NCI-H1105 treated with DMSO at 0.1 percent for 48 hours (cell line): ENCODE measurements at regions not wholly inside any gene's neighbourhood (a gene's known extent, or its start where the extent isn't known, plus 50 kb on each side); places are given as distances from the start of the nearest gene placed in this dataset.

Experiments
- DNase-seq: peaks from one replicate; lab custom pipeline; 2025; lab: John Stamatoyannopoulos, UW

GRCh38 chr3:159845737-159846136, 142.9 kb upstream of the IL12A start:
- no peak for DNase-seq

GRCh38 chr3:159846255-159846654, 142.4 kb upstream of the IL12A start:
- peak; percentile 58 for DNase-seq

- no peak for DNase-seq
Measured at GRCh38 chr3:159848348-159849118, 140.1 kb upstream of the IL12A start.

- no peak for DNase-seq
Measured at GRCh38 chr3:159850481-159850880, 138.2 kb upstream of the IL12A start.

GRCh38 chr3:159852266-159852665, 136.4 kb upstream of the IL12A start:
- no peak for DNase-seq

GRCh38 chr3:159852821-159853505, 135.7 kb upstream of the IL12A start:
- no peak for DNase-seq

- DNase-seq, result no peak
Measured at GRCh38 chr3:159853506-159853864, 135.2 kb upstream of the IL12A start.

GRCh38 chr3:159854500-159855124, 134.0 kb upstream of the IL12A start:
- DNase-seq, result no peak

GRCh38 chr3:159855599-159856346, 132.9 kb upstream of the IL12A start:
- DNase-seq, result no peak

- DNase-seq, result peak; percentile 90
Measured at GRCh38 chr3:159856590-159857104, 132.0 kb upstream of the IL12A start.

GRCh38 chr3:159857840-159858239, 130.8 kb upstream of the IL12A start:
- no peak for DNase-seq

- DNase-seq, result no peak
Measured at GRCh38 chr3:159858650-159859049, 130.0 kb upstream of the IL12A start.

GRCh38 chr3:159859424-159859823, 129.2 kb upstream of the IL12A start:
- peak; percentile 89 for DNase-seq

GRCh38 chr3:159859836-159860235, 128.8 kb upstream of the IL12A start:
- no peak for DNase-seq

- no peak for DNase-seq
Measured at GRCh38 chr3:159860269-159861116, 128.1 kb upstream of the IL12A start.

- no peak for DNase-seq
Measured at GRCh38 chr3:159861369-159861987, 127.2 kb upstream of the IL12A start.

- no peak for DNase-seq
Measured at GRCh38 chr3:159865041-159865579, 123.5 kb upstream of the IL12A start.

GRCh38 chr3:159866201-159866746, 122.4 kb upstream of the IL12A start:
- DNase-seq, result peak; percentile 98

- DNase-seq, result no peak
Measured at GRCh38 chr3:159867372-159867771, 121.3 kb upstream of the IL12A start.

- no peak for DNase-seq
Measured at GRCh38 chr3:159870723-159871122, 117.9 kb upstream of the IL12A start.
